HG02798 (cell line): ENCODE measurements at regions not wholly inside any gene's neighbourhood (a gene's known extent, or its start where the extent isn't known, plus 50 kb on each side); places are given as distances from the start of the nearest gene placed in this dataset.

ENCODE experiments used
- ATAC-seq: cut with Tn5 transposase; IDR thresholded peaks from one replicate; pipeline ENCODE4 v1.9.1; 2021; ENCODE audit warnings: mild to moderate bottlenecking; ENCODE audit not compliant: unreplicated experiment, poor library complexity

DNA sequence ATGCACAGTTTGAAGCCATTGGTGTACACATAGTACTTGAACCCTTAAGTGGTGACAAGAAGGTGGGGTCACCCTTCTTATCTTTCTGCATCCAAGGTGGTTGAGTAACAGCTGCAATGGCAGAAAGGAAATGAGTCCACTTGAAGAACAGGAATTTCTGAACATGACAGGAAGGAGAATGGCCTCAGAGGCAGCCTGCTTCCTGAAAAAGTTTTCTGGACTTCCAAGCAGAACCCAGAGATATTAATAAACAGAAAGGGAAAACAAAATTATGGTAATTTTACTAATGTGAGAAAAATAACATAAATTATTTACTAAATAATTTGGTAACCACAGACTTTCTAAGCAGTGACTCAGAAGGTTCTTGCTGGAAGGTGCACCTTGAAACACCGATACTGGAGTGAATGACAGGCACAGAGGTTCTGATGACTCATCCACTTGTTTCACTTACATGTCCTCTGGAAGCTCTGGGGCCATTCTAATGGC, 119.9 kb upstream of the HS3ST1 start:
- peak; percentile 96 for ATAC-seq

DNA sequence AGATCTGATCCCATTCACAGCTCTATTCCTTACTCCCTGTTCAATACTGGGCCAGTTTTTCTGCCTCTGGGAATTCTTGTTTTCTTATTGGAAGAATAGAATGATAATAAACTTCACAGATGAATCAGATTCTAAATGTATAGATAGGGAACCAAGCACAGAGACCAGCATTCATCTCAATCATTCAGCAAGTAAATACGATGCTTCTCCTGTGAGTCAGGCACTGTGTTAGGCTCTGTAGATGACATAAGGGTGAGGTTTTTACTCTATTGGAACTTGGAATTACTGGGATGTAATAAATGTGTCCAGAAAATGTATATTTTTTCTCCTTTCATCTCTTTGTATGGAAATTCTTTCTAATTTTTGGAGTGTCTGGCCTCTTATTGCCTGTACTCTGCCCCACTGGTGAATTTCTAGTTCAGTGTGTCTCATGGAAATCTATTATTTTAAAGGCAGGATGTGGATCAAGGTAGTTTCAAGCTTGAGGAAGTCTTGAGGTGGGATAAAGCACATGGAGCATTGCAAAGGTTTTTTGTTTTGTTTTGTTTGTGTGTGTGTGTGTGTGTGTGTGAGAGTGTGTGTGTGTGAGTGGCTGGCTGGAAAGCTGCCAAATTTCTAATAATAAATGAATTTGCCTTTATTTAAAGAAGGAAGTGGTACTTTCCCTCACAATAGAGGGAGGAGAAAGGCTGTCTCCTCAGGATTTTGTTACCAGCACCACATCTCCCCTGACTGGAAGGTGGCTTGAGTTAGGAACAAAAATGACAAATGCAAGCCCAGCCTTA, 117.9 kb upstream of the HS3ST1 start:
- ATAC-seq = no peak

DNA sequence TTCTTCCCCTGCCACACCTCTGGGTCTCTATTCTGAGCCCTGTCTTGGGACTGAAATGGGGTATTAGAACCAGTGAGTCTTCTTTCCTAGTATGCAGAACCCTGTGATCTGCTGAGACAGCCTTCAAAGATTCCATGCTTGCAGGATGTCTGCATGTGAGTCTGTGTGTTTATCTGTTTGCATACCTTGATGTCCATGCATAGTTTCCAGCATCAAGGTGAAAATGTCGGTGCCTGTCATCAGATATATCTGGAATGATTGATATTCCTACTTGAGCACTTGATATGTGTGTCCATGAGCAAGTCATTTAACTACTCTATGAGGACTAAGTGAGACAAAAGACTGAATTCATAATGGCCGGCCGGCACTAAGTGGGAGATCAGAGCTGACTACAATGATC, 117.0 kb upstream of the HS3ST1 start:
- ATAC-seq = no peak

DNA sequence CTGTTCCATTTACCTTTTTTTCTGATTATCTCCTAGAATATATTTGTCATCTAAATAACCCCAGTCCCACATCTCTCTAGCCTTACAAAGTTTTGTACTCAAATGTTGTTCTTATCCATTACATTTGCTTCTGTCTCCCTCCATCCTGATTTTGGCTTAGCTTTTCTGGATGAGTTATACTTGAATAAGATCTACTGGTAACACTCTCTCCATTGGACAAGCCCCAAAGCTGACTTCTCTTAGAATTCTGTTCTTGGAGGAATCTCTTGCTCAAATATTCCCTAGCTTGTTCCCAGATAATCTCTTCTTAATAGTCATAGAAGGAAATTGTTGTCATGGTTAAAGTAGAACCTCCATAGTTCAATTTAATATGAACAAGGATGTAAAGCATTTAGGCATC, 115.5 kb upstream of the HS3ST1 start:
- ATAC-seq = no peak

DNA sequence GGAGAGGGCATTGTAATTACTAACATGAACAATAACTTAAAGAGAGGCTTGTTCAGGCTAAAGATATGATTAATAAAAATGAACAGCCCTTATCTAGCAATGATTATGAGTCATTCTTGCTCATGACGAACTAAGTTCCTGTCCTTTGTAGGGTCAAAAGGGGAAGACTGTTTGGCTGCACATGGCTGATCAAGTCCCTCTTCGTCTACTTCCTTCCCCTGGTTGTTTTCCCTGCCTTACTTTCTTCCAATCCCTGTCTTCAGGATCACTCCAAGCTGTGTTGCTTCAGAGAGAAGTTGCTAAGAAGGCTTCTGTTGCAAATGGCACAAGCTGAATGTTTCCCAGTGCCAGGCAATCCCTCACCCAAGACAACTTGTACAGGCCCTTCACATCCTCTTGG, 115.0 kb upstream of the HS3ST1 start:
- ATAC-seq = no peak

DNA sequence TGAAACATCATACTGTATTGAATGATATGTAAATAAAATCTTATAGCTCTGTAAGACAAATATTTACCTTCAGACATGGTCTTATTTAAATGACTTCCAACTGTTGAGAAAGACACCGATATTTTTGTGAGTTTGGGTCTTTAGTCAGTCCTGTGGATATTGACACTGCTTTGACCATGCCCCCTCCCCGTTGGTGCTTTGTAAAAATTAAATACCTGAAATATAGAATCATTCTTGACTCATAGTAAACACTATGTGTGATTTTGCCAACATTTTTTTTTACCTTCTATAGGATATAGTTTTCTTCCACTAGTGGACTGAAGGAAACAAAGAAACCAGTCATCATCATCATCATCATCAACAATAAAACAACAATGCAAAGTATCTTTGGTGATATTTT, 114.3 kb upstream of the HS3ST1 start:
- no peak for ATAC-seq

DNA sequence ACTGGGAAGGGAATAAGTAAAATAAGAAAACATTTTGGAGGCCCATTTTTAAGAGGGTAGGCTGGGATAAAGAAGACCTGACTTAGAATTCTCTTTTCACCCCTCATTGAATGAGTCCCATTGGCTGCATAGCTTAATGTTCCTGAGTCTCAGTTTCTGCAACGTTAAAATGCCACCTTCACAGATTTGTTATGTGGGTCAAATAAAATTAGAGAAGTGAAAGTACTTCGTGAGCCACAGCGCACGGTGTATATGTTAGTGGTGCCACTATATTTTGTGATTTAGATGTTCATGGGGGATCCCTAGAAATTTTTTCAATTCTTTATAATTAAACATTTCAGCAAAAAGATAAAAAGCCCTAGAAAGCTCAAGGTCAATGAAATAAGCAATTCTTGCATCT, 109.2 kb upstream of the HS3ST1 start:
- no peak for ATAC-seq

DNA sequence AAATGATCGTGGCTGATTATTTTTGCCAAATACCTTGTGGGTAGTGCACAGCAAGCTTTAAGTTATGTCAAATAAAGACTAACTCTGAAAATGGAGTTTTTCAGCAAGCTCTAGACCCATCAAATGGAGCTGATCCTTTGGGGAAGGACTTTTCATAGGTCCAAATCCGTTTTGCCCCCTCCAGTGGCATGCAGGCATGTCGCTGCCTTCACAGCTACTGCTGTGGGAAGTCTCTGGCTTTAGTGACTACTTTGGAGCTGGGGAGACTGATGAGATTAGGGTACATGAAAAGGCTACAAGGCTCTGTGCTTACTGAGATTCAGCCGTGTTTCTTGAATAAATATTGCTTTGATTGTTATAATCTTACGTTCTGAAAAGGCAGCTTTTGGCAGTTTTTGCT, 106.6 kb upstream of the HS3ST1 start:
- no peak for ATAC-seq

DNA sequence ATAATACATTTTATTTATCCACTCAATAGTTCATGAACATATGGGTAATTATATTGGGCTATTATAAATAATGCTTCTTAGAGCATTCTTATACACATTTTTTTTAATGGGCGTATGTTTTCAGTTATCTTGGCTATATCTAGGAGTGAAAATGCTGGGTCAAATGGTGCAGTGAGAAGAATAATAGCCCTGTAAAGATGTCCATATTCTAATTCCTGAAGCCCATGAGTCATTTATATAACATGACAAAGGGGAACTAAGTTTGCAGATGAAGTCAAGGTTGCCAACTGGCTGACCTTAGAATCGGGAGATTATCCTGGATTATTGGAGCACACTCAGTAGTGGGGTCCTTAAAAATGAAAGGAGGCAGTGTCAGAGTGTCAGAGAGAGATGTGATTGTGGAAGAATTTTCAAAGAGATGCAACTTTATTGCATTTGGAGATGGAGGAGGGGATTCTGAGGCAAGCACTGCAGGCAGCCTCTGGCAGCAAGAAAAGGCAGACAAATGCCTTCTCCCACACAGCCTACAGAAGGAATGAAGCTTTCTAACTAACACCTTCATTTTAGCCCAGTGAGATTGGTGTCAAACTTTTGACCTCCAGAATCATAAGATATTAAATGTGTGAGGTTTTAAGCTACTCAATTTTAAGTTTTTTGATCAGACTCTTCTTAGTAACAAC, 106.1 kb upstream of the HS3ST1 start:
- ATAC-seq = no peak

DNA sequence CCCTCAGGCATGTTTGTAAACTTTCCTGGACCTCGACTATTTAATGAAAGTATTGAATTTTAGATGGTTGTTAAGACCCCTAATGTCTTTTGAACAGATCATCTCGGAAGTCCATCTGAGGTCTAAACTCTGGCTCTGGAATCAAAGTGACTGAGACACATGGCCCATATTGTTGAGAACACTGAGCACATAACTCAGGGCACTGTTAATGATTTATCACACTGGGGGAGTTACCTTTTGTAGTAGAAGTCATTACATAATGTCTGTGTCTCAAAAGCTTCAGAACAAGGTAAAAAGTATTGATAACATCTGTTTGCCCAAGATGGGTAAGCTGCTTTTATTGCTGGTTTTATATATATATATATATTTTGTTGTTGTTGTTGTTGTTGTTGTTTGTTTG, 103.4 kb upstream of the HS3ST1 start:
- ATAC-seq = no peak

DNA sequence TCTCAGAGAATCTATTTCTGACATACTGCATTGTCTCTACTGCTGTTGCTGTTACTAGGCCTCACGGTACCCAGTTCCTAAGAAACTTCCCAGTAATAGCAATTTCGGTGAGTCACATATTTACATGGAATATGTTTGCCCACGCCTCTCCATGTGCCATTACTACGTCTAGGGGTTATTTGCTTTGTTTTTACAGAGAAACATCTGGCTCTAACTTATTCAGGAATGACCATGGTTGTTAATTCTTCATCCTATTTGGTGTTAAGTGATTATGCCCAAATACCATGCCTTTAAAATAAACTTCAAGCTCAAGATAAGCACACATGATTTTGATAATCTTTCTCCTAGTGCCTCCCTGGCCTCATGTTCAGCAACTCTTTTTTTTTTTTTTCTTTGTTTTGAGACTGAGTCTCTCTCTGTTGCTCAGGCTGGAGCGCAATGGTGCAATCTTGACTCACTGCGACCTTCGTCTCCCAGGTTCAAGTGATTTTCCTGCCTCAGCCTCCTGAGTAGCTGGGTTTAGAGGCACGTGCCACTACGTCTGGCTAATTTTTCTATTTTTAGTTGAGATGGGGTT, 101.0 kb upstream of the HS3ST1 start:
- ATAC-seq = no peak

DNA sequence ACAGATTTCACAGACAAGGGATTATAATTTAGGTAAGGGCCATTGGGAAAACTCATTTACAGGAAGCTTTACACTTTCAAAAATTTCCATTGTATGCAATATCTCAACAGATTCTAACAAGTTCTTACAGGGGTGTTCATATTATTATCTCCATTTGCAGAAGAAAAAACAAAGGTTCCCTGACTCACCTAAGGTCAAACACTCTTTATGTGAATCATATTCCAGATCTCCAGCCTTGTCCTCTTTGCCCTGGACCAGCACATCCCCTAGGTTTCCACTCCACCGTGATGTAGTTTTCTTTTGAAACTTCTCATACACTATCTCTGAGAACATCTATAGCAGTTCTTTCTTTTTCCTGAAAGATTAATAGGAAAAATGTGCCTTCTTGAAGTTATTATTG, 96.4 kb upstream of the HS3ST1 start:
- ATAC-seq = no peak

DNA sequence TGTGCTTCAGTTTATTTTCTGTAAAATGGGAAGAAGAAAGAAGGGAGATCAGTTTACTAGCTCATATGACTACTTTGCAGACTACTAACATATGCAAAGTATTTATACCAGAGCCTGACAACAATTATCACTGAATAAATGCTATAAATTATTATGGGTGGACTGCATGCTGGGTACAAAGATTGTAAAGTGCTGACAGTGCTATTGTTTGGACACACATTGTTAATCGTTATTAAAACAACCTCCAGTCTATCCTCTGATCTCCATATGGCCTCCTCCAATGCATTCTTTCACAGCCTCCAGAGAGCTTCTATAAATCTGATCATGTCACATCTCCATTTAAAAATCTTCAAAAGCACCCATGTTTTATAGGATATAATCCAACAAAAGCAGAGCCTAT, 90.1 kb upstream of the HS3ST1 start:
- no peak for ATAC-seq

DNA sequence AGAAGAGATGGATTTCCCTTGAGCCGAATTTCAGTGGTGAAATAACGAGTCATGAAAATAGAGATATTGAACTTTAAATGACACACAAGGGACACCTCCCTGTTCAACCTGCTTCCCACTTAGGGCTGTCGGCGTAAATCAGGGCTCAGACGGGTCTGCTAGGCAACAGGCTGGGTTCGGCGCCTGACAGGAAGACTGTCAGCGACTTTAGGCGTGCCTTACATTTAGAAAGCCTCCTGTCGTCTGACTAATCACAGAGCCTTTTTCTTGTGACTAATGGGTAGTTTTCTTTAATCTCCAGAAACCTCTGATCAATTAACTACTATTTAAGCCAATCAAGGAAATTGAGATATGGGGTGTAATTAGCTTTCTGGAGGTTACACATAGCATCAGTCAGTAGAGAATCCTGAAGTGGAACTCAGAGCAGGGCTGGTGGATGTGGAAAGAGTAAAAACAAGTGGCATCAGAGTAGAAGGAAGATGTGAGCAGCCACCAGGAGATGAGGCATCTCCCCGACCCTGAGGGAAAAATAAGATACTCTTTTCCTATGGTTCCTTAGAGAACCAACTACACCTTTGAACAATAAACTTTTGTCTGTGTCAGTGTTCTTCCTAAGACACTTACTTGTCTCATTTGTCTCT, 86.2 kb upstream of the HS3ST1 start:
- no peak for ATAC-seq

DNA sequence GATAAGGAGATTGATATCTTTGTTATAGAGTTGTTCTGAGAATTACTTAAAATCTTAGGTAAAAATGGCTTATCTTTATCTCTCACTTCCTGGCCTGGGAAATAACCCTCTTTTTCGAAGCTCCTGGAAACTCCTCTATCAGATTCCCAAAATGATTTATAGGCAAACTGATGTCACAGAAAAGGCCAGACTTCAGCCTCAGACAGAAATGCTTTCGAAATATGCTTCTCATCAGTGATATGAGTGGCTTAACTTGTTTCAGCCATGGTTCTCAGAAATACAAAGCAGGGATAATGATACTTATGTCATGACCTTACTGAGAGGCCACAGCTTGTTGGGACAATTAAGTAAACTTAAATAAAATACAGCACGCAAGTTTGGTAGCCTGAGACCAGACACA, 85.3 kb upstream of the HS3ST1 start:
- ATAC-seq = no peak

DNA sequence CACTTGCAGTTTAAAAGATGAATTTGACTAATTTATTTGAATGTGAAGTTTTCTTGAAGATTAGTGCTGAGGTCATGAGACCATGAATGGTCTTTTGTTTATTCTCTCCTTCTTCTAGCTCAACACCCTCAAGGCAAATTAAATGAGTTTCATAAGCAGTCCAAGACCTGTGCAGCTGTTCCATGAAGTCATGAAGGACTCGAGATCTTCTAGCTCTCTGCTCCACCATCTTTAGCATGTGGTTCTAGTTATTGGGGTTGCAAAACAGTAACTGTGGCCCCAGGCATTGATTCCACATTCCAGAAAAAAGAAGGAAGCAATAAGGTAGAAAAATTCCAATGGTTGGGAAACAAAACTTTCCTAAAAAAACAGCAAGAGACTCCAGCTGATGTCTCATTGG, 84.2 kb upstream of the HS3ST1 start:
- ATAC-seq = no peak

DNA sequence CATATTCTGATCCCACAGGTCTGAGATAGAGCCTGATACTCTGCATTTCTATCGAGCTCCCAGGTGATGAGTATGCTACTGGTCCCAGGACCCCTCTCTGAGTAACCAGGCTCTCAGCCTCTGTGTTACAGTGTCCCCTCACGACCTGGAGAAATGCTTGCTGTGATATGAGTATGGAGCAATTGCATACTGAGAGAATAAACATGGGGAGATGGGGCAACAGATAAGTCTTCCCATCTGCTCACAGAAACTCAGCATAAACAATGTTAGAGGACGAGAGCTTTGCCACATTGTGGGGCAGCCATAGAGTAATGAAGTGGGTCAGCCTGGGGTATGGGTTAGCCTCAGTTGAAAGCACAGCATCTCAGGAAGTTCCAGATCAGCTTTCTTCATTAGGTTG, 82.6 kb upstream of the HS3ST1 start:
- ATAC-seq = no peak

DNA sequence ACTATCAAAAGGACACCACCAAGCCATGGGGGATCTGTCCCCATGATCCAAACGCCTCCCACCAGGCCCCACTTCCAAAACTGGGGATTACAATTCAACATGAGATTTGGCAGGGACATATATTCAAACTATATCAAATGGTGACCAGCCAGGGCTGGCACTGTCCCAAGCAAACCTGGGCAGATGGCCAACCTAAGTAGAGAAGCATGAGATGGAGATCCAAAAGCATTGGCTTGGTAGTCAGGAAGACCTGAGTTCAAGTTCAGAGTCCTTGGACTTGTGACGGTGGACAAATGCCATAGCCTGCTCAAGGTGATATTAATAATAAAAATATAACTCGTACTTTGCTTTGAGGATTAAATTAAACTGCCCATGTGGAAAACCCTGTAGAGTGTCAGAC, 79.2 kb upstream of the HS3ST1 start:
- ATAC-seq = no peak

DNA sequence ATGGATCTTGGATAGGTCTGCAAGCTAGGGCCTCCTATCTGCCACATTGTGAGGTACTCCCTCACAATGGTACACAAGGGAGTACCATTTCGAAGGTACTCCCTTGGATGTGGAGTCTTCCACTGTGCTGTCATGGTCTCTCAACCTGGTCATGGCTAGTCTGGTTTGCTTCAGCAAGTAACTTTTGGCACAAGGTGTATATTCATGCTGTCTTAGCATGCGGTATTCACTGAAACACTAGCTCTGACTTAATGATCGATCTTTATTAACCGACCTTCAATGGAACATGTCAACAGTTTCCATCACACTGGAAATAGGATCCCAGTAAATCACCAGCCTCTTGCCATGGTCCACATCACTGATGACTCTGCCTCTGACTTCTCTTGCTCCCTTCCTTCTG, 77.5 kb upstream of the HS3ST1 start:
- ATAC-seq = no peak

DNA sequence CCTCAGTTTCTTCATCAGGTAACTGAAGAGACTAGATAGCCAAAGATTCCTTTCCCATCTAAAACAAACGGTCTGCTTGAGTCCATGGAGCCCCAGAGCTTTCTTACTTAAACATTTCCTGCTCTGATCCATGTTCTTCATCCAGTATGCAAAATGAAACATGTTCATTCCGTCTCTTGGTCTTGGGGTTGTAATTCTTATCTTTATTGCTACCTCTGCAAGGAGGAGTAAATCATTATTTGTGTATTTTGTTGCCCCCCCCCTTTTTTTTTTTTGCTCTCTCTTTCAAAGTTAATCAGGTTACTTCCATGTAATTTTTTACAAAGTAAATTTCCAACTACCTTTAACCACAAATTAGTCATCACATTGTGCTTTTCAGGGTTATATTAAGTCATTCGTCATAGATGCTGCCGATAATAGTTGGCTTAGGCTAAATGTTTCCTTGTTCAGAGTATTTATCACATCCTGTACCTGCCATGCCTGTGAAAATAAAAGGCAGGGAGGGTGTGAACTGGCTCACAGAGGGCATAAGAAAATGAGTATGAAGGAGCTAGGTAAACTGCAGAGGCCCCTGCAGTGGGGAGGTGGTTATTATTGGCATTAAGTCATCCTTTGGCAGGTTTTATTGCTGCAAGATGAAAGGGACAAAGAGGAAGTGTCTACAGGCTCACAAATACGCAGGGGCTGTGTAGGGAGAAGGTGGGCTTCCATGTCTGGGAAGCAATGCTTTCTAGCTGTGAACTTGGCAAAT, 76.7 kb upstream of the HS3ST1 start:
- ATAC-seq = no peak

DNA sequence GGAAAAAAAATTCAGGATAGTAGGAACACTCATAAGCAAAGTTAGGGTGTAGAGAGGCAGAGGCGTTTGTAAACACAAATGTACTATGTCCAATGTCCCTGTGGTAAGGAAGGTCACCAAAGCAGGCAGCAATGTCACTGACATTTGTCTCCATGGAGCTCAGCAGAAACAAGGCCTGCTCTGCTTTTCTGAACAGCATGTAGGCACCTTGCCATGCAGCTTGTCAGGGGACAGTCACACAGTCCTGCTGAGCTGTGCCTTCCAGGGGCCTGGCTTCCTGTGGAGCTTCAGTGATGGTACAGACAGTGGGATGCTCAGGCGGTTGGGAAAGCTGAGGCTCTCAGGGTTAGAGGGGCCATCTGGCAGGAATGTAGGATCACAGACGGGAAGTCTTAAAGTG, 74.5 kb upstream of the HS3ST1 start:
- ATAC-seq = no peak
